Left cardiac atrium (tissue), 4 donors: ENCODE measurements at regions not wholly inside any gene's neighbourhood (a gene's known extent, or its start where the extent isn't known, plus 50 kb on each side); places are given as distances from the start of the nearest gene placed in this dataset.

ENCODE experiments used
- ATAC-seq, 2 donors: fragments of 200-7000 bp; cut with Tn5 transposase; one replicate each; pipeline ENCODE4 v1.9.1; 2020; ENCODE audit warnings: mild to moderate bottlenecking in 2 of 2, moderate library complexity in 2 of 2
- DNase-seq: peaks from one replicate; pipeline ENCODE4 v3.0.0-alpha.2; 2020
- intact Hi-C, 2 donors: fragments of 100-400 bp; cut with DNase I; formaldehyde crosslinking; loops; one replicate each; pipeline versions ENCODE4 v1.14.1 to v1.15.1; 2022 to 2023
- donor health status: DM: no; HTN: yes; CAD: no.
- donor health status: DM: no; HTN: yes; CAD: no; lungs with severe emphysema.
- donor health status: DM: yes; HTN: yes; CAD: no.
- donor health status: Dilated cardiomyopathy.

DNA sequence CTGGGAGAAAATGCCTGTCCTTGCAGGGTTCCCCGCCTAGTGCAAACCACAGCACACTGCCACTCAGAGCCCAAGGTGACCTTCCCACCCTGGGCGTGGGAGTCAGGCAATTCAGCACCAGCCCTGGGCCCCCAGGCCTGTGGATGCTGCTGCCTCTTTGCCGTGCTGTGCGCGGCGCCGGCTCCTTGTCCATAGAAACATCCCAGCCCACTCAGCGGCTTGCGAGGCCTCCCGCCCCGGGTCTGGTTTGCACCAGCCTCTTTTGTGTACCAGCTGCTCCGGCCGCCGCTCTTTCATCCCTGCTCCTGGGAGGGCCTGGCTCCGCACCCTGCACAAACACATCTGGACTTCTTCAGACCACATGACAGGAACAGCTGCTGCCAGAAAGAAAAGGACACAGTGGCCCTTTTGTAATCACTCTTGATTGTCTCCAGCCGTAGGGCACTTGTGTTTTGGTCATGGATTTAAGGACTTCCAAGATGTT lies 75.4 kb upstream of the SDK2 start:
- DNase-seq (peak; percentile 40), ATAC-seq (peak; percentile 47 to 77)
- intact Hi-C loops: loop anchor here in 1 of 2 donors (10.0 kb wide), 1 partner anchor 295 kb away; no protein-coding TSS in a partner anchor

DNA sequence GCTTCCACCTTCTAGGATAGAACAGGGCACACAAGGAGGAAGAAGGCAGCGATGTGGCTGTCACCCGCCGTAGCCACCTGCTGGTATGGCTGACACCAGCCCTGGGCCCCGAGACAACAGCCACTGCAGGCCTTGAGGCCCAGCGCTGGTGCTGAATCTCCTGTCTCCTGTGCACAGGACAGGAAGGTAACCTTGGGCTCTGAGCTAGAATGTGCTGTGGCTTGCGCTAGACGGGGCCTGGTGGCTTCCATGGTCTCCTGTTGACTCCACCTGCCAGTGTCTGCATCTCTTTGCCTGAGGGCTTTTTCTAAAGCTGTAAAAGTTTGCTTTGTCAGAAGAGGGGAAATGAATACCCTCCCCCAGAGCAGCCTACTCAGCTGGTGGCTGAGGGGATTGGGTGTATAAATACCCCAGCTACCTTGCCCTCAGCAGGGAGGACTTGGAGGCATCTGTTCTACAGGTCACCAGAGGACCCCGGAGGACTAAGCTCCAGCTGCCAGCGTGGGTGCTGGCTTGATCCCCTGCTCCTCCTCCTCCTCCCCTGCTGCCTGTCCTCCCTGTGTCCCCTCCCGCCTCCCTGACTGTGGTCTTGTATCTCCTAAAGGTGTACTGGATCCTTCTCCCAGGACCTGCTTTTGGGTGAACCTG lies 76.1 kb upstream of the SDK2 start:
- peak in 1 of 2 donors; percentile 25 for ATAC-seq
- intact Hi-C loops: no loop called here
- no peak for DNase-seq

DNA sequence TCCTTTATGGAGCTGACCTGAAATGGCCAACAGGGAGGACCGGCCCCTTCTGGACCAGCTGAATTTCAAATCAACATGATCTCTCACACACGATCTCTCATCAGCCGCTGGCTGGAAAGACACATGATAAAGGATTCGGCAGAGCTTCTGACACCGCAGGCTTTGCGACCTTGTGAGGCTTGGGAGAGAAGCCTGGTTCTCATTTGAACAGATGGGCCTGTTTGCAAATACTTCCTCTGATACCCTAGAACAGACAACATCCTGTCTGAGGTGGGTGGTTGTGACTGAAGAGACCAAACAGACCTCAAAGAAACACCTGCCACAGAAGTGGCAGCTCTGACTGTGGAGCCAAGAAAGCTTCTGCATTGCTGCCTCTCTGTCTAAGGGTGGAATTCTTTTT lies 77.9 kb upstream of the SDK2 start:
- DNase-seq: no peak
- intact Hi-C loops: no loop called here
- ATAC-seq: no peak

DNA sequence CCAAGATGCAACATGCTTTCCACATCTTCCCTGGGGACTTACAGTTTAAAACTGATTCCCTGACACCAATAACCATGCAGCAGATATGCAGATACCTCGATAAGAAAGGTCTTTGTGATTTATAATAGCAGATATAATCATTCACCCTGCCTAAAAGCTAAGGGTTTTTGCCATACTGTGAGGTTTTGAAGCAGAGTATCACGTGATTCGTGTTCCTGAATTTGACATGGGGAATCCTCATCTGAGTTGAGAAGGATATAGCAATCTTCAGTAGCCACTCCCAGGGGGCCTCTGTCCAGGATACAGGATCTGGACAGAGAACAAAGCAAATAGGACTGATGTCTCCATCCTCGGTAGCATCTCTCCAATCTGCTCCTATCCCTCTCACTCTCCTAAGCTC lies 79.1 kb upstream of the SDK2 start:
- no peak for DNase-seq
- intact Hi-C loops: no loop called here

DNA sequence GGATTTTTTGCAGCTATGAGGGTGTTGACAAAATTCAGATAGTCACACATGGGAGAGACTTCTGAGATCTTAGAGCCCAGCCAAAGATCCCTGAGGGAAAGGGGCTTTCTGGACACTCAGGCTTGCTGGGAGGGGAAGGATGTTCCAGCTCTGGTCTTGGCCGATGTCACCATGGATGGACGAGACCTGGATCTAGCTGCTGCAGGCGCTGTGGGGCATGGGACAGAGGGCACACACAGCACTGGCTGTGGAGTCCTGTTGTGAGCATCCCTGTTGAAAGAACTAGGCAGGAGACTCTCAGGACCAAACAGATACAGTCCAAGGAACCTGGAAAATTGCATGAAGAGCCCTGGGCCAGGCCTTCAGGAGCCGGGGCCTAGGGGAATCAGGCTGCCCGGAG lies 80.1 kb upstream of the SDK2 start:
- intact Hi-C loops: no loop called here
- ATAC-seq (no peak), DNase-seq (no peak)

More for the DNA sequence above, 79.1 kb upstream of the SDK2 start:
- ATAC-seq: no peak

DNA sequence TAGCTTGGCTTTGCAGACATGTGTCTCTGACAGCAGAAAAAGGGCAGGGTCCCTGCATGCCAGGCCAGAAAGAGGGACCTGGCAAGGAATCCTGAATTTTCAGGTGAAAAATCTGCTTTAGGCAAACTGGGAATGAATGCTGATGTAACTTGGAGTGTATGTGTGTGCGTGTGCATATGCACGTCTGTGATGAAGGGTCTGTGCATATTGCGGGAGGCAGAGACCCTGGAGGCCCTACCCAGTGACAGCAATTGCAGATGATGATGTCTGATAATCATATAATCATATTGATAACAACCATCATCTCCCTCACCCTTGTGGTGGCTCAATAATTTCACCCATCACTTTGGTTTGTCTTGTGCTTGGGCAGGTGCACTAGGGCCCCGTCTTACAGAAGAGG lies 80.7 kb upstream of the SDK2 start:
- no peak for DNase-seq

DNA sequence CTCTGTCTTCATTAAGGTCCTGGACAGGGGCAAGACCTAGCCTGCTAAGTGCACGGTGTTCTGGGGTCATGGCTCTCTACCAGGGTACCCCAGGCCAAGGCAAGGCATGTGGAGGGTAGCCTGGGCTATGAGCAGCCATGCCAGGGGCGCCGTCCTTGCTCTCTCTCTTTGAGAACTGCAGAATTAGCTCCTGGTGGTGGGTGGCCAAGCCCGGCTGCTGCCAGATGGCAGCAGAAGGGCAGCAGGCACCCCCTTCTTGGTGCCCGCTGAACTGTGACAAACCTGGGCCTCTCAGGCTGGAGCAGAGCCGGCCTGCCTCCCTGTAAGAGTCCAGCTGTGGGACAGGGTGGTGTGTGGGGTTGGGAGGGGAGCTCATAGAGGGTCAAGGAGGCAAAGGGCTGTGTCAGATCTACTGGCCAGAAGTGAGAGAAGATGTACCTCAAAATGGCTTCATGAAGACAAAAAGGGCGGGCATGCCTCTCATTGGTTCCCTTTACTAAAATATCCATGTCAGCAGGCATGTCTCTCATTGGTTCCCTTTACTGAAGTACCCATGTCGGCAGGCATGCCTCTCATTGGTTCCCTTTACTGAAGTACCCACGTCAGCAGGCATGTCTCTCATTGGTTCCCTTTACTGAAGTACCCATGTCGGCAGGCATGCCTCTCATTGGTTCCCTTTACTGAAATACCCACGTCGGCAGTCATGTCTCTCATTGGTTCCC lies 81.7 kb upstream of the SDK2 start:
- ATAC-seq (no peak), DNase-seq (no peak)
- intact Hi-C loops: no loop called here

More for the DNA sequence above, 80.7 kb upstream of the SDK2 start:
- intact Hi-C loops: no loop called here
- ATAC-seq: no peak

DNA sequence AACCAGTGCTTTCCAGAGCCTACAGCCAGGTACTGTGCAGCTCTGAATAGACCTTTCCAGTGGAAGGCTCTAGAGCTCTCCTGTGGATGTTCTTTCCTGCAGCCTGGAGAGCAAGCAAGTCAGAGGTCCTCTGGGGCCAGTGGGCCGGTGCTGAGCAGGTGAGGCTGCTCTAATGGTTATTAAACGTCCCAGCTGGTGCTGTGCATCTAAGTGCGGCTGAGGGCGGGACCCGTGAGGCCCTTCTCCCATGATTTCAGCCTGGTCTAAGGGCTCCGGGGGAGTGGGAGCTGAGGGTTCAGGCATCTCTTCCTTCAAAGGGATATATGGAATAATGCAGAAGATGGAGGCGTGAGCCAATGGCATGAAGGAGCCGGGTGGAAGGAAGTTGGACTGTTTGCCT lies 83.7 kb upstream of the SDK2 start:
- no peak for DNase-seq
- ATAC-seq: no peak
- intact Hi-C loops: no loop called here

DNA sequence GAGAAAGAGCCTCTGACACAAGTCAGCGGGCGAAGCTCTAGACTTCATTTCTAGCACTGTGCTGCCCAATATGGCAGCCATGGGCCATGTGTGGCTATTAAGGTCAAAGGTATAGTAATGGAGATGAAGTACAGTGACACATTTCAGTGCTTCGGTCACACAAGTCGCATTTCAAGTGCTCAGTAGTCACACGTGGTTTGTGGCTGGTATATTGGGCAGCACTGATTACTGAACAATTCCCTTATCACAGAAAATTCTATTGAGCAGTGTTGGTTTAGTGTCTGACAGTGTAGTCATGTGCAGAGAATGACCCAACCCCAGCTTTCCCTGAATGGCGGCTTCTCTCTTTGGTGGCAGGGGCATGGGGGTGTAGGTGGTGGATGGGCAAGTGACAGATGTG lies 84.9 kb upstream of the SDK2 start:
- ATAC-seq (no peak), DNase-seq (no peak)
- intact Hi-C loops: no loop called here

DNA sequence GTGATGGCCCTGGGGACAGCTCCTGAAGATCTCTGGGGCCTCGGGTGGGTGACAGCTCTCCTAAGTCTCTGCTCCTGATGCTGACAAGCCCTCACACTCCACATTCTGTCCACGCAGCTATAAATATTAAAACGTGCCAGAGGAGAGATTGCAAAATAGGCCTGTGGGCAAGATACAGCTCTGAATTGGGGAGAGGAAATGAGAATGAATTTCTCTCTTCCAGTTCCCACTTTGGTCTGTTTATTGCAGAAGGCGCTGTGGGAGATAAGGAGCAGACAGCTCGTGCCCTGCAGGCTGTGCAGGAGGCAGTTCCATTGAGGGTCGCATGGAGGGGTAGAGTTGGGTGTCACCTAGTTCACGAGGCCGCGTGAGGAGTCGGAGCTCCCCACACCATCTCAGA lies 87.5 kb upstream of the SDK2 start:
- DNase-seq (no peak), ATAC-seq (peak in 1 of 2 donors; percentile 38)
- intact Hi-C loops: no loop called here

DNA sequence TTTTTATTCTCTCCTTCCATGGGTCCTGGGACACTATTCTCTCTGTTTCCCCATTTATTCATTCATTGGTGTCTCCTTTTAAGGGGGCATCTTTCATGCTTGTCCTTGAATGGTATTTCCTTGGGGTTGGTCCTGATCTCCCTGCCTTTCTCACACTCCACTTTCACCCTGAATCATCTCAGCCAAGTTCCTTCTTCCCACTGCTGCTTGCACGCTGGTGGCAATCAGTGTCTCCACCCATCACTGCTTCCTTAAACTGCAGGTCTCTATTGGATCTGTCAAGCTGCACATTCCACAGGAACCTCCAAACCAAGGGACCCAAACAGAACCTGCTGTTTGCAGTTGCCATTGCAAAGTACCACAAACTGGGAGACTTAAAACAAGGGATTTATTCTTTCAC lies 89.3 kb upstream of the SDK2 start:
- ATAC-seq: no peak
- DNase-seq: no peak
- intact Hi-C loops: no loop called here

DNA sequence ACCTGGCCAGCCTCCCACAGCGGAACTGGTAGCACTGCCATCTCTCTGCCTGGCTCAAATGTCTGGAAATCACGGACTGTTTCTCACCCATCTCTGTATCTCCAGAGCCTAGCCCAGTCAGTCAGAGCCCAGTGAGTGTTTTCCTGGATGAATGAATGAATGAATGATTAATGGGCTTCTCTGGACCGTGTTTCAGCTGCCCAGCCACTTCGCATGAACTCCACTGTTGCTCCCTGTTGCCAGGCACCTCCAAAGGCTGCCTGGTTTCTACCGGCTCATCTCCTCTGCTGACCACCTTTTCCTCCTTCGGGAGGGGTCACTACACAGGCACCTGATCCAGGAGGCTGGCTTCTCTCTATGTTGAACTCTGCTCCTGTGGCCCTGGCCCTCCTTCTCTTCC lies 91.0 kb upstream of the SDK2 start:
- intact Hi-C loops: no loop called here
- DNase-seq: no peak
- ATAC-seq: no peak

DNA sequence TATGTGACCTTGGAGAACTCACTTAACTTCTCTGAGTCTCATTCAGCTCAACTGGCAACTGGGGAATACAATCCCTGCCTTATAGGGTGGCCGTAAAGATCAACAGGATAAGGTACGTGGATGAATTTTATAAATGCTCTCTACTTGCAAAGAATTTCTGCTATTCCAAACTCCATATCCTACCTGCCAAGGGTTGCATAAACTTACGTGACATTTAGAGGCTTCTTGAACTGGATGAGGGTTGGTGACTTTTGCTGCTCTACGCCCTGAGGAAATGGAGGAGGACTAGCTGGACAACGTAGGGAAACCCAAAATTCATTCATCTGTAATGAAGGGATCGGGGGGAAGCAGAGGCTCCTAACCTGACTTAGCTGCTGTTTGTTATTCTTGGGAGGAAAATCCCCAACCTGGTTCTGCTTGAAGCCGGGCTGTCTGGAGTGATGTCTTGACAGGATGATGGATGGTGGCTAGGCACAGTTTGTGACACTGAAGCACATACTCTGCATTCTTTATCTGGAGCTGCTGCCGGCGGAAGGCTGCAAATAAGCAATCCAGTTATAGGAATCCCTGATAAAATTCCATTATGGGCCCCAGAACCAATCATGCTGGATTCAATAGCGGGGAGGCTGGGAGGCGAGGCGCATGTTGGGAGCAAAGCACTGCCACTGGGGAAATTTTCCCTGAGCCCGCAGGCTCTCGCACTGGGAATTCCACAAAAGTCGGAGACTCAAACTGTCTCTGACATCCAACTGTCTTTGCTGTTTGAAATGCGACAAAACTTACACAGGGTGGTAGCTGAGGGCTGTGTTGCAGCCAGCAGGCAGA lies 94.7 kb upstream of the SDK2 start:
- no peak for DNase-seq
- intact Hi-C loops: no loop called here
- peak in 1 of 2 donors; percentile 50 for ATAC-seq

DNA sequence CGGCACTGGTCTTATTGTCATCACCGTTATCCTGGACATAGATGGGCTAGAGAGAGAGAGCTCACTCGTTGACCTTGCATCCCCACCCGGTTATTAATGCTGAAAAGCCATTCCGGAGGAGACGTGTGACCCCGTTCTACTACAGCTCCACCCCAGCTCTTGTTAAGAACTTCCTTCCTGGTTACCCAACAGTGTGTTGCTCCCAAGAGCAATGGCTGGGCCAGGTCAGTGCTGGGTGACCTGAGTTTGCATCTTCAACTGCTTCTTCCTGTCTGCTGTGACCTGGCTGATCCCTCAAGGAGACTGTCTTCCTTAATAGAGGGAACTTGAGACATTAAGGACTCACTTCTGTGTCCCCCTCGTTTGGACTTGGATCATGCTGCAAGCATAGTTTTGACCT lies 96.1 kb upstream of the SDK2 start:
- DNase-seq: no peak
- ATAC-seq: no peak
- intact Hi-C loops: no loop called here

DNA sequence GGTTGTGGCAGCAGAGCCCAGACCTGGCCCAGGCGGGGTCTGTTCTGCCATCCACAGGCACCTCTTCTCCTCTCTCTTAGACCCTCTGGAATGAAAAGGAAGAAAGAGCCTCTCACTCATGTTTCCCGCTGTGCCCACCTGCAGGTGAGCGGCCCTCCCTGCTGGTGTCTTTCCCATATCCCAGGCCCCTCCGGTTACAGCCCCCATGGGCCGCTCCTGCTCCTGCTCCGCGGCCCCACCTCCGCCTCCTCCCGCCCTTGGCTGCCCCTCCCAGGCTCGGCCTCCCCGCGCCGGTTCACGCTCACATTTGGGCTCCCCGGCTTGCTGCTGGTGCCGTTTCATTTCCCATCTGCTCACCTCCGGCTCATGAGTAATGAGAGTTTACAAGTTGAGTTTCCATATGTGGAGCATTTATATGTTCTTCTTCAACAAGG lies 98.7 kb upstream of the SDK2 start:
- intact Hi-C loops: no loop called here
- ATAC-seq (no peak), DNase-seq (no peak)

DNA sequence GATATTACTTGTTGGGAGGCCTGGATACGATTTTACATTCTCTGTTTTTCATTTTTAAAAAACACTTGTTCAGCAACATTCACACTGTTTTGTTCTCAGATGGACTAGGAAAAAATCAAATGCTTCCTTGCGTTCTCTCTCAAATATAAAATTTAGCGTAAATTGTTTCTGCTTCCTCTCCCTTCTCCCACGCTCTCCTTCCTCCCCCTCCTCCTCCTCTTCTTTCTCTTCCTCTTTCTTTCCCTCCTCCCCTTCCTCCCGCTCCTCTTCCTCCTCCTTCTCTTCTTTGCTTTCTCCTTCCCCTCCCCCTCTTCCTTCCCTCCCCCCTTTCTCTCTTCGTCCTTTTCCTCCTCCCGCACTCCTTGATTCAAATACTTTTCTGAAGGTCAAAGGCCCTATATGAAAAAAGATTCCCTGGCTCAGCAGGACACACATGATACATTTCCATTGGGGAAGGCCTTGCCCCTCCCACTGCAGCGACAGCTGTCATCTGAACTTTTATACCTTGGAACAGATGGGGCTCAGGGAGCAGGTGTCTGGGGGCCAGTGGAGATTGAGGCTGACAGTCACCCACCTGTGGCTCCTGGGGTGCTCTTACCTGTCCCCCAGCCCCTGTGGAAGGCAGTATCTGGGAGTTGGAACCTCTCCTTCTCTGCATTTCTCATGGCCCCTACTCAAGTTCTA lies 99.4 kb upstream of the SDK2 start:
- ATAC-seq (no peak), DNase-seq (no peak)
- intact Hi-C loops: no loop called here

DNA sequence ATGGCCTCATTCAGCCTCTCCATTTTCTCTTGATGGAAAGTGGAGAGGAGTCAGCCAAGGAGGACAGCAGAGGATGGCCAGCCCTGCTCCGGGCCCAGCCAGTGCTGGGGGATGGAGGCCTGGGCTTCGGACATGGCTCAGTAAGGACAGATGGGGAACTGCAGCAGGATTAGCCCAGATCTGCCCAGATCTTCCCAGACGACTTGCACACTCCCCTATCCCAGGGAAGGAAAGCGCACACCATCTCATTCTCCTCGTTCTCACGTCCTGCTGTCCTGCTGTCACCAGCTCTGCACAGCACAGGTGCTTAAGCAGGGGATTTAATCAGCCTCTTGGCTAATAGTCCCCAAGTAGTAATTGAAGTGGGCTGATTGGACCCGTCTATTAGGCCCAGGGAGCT lies 100.2 kb upstream of the SDK2 start:
- intact Hi-C loops: no loop called here
- ATAC-seq: no peak
- DNase-seq: no peak

DNA sequence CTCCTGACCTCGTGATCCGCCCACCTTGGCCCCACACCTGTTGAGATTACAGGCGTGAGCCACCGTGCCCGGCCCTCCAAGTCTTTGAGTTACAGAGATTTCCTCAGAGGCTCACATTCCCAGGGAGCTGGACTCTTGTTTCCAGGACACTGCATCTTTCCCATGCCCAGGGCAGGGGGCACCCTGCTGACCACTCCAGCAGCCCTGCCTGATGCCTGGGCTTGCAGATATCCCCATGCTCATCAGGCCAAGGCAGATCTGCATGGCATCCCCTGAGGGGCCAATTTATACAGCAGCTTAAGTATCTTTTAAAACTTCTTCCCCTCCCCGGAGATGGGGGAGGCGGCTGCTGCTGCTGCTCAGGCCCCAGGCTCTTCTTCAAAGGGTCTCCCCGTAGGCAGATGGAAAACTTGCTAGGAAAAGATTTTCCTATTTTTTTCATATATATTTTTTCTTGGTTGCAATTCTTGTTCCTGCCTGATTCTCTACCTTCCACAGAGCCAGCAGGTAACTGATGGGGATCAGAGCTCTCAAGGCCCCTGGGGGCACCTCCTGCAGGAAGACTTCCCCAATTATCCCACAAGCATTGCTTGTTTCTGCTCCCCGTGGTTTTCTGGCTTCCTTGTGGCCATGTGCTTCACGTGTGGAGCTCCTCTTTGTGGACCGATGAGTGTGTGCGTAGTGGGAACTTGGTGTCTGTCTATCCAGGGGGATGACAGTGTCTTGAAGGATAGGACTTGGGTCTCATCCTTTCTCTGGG lies 102.2 kb upstream of the SDK2 start:
- ATAC-seq: no peak
- intact Hi-C loops: no loop called here
- no peak for DNase-seq
